ENCODE measurements at regions not wholly inside any gene's neighbourhood (a gene's known extent, or its start where the extent isn't known, plus 50 kb on each side); places are given as distances from the start of the nearest gene placed in this dataset.

DNA sequence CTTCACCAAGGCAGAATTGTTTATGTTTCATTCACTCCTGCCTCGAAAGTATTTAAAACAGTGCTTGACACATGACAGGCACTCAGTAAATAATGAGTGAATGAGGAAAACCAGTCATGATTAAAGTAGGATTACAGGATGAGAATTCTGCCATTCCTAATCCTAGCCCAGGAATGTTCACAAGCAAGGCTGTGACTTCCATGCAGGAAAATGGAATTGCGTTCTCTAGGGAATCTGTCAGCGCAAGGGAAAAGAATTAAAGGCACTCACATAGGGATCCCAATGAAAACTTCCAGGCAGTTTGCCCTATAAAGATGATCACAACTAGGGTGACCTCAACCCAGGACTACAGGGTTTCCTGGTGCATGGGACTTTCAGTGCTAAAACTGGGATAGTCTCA is 143.4 kb downstream of the CYSLTR2 start (continued):
- TF ChIP-seq, protein P1, sequence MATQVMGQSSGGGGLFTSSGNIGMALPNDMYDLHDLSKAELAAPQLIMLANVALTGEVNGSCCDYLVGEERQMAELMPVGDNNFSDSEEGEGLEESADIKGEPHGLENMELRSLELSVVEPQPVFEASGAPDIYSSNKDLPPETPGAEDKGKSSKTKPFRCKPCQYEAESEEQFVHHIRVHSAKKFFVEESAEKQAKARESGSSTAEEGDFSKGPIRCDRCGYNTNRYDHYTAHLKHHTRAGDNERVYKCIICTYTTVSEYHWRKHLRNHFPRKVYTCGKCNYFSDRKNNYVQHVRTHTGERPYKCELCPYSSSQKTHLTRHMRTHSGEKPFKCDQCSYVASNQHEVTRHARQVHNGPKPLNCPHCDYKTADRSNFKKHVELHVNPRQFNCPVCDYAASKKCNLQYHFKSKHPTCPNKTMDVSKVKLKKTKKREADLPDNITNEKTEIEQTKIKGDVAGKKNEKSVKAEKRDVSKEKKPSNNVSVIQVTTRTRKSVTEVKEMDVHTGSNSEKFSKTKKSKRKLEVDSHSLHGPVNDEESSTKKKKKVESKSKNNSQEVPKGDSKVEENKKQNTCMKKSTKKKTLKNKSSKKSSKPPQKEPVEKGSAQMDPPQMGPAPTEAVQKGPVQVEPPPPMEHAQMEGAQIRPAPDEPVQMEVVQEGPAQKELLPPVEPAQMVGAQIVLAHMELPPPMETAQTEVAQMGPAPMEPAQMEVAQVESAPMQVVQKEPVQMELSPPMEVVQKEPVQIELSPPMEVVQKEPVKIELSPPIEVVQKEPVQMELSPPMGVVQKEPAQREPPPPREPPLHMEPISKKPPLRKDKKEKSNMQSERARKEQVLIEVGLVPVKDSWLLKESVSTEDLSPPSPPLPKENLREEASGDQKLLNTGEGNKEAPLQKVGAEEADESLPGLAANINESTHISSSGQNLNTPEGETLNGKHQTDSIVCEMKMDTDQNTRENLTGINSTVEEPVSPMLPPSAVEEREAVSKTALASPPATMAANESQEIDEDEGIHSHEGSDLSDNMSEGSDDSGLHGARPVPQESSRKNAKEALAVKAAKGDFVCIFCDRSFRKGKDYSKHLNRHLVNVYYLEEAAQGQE (IDR thresholded peaks at IDR 0.05; ENCODE audit: low read depth, low read length) = no peak

DNA sequence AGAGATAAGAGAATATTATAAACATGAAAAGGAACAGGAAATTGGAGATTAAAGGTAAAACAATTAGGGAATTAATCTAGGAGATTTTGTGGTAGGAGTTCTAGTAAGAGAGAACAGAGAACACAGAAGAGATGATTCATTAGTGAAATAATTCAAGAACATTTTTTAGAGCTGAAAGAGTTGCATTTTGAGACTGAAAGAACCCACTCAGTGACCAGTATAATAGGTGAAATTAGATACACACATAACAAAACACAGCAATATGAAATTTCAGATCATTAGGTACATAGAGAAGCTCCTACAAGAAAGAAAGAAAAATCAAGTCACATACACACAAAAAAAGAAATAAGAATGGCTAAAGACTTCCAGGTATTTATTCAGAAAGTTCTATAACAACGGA is 144.0 kb downstream of the CYSLTR2 start:
- no peaks in the 10 kb centered on the region for H3K79me2 ChIP-seq (ENCODE audit: insufficient read depth)
- H3K27ac ChIP-seq (ENCODE audit: low read depth in 2 of 2, low read length in 1 of 2) = no peak overlapping the region
- H3K4me2 ChIP-seq = no peak overlapping the region
- CTCF ChIA-PET = interaction anchor here (1.0 to 1.4 kb wide), 3 partner anchors 29 to 202 kb away, joined by 3 to 4 read pairs (median 3); no protein-coding TSS in a partner anchor
- H4K20me1 ChIP-seq (ENCODE audit: insufficient read depth) = no peaks in the 10 kb centered on the region
- WGBS (ENCODE audit: low lambda C conversion rate) = 85% methylated on average over 1 of the region's 1 CpG
- H3K9me2 ChIP-seq = no peaks in the 10 kb centered on the region
- no peak overlapping the region for H2AFZ ChIP-seq (ENCODE audit: low read depth)
- peaks cover 0 to 3% of the 10 kb centered on the region in 2 experiments; a peak in 2 of 4 replicates for H3K4me1 ChIP-seq (ENCODE audit: control insufficient read depth in 1 of 2, insufficient read depth in 2 of 2, low read depth in 1 of 2, low read length in 1 of 2)
- peaks cover 8% of the 10 kb centered on the region; the same call in 1 of the 2 replicates for H3K9me3 ChIP-seq
- H3F3A ChIP-seq (replicated peaks; ENCODE audit: insufficient read depth) = peaks cover 7% of the 10 kb centered on the region
- H3K27me3 ChIP-seq (ENCODE audit: insufficient read depth) = no peaks in the 10 kb centered on the region
- TF ChIP-seq, protein P2, sequence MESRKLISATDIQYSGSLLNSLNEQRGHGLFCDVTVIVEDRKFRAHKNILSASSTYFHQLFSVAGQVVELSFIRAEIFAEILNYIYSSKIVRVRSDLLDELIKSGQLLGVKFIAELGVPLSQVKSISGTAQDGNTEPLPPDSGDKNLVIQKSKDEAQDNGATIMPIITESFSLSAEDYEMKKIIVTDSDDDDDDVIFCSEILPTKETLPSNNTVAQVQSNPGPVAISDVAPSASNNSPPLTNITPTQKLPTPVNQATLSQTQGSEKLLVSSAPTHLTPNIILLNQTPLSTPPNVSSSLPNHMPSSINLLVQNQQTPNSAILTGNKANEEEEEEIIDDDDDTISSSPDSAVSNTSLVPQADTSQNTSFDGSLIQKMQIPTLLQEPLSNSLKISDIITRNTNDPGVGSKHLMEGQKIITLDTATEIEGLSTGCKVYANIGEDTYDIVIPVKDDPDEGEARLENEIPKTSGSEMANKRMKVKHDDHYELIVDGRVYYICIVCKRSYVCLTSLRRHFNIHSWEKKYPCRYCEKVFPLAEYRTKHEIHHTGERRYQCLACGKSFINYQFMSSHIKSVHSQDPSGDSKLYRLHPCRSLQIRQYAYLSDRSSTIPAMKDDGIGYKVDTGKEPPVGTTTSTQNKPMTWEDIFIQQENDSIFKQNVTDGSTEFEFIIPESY (IDR thresholded peaks at IDR 0.05; ENCODE audit: borderline replicate concordance, low read depth) = no peak
- TF ChIP-seq RCOR1 (IDR thresholded peaks at IDR 0.05; ENCODE audit: low read length) (no peak), CHD2 (IDR thresholded peaks at IDR 0.05; ENCODE audit: low read length, partially characterized antibody) (no peak), YY1 (IDR thresholded peaks at IDR 0.05; ENCODE audit: low read depth) (no peak), NRF1 (IDR thresholded peaks at IDR 0.05; ENCODE audit: low read depth, low read length) (no peak), EP300 (IDR thresholded peaks at IDR 0.05; ENCODE audit: borderline replicate concordance in 1 of 2, low read depth in 1 of 2, low read length in 1 of 2) (no peak), RAD21 (IDR thresholded peaks at IDR 0.05; ENCODE audit: low read length) (no peak), ELF1 (IDR thresholded peaks at IDR 0.05) (no peak), NFIC (IDR thresholded peaks at IDR 0.05; ENCODE audit: borderline replicate concordance) (no peak)
- TF ChIP-seq, protein P3, sequence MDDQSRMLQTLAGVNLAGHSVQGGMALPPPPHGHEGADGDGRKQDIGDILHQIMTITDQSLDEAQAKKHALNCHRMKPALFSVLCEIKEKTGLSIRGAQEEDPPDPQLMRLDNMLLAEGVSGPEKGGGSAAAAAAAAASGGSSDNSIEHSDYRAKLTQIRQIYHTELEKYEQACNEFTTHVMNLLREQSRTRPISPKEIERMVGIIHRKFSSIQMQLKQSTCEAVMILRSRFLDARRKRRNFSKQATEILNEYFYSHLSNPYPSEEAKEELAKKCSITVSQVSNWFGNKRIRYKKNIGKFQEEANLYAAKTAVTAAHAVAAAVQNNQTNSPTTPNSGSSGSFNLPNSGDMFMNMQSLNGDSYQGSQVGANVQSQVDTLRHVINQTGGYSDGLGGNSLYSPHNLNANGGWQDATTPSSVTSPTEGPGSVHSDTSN (IDR thresholded peaks at IDR 0.05) = no peak
- no peak overlapping the region for H3K4me3 ChIP-seq (ENCODE audit: low read depth in 2 of 2, low read length in 1 of 2)
- POLR2A ChIA-PET = no interaction called here
- no peak for DNase-seq
- H3K36me3 ChIP-seq (replicated peaks in 1 of 2; ENCODE audit: control insufficient read depth in 1 of 2, insufficient read depth in 2 of 2, low read length in 1 of 2) = no peaks in the 10 kb centered on the region
- no peak overlapping the region for H3K9ac ChIP-seq
